Ecto neural progenitor cell (in vitro differentiated cells): ENCODE measurements at regions not wholly inside any gene's neighbourhood (a gene's known extent, or its start where the extent isn't known, plus 50 kb on each side); places are given as distances from the start of the nearest gene placed in this dataset.

Experiments used
- DNase-seq: peaks from one replicate; pipeline ENCODE4 v3.0.0-alpha.2; 2018; ENCODE audit warnings: low spot score

- no peak for DNase-seq
Measured at GRCh38 chr14:22452330-22452729, 136.7 kb downstream of the DAD1 start.

GRCh38 chr14:22450266-22450665, 138.8 kb downstream of the DAD1 start:
- no peak for DNase-seq

- DNase-seq, result no peak
Measured at GRCh38 chr14:22449600-22449905, 139.5 kb downstream of the DAD1 start.

- no peak for DNase-seq
Measured at GRCh38 chr14:22448905-22449599, 140.0 kb downstream of the DAD1 start.

- DNase-seq, result no peak
Measured at GRCh38 chr14:22448035-22448904, 140.8 kb downstream of the DAD1 start.

DNA sequence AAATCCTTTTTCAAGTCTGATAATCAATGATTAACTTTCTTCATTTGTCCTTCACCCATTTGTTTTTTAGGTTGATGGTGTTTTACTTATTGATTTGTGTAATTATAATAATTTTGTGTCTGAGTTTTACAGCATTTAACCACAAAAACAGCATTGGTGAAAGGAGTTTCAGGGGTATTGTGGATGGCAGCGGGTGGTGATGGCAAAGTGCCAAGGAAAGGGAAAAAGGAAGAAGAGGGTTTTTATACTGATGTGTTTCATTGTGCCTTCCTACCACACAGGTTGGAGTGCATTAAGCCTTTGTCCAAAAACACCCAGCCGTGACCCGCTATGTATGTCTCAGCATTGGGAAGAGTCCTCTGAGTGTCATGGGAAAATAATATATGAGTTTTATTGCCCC, 150.3 kb downstream of the DAD1 start:
- no peak for DNase-seq

- no peak for DNase-seq
Measured at GRCh38 chr14:22434901-22435550, 154.0 kb downstream of the DAD1 start.

DNA sequence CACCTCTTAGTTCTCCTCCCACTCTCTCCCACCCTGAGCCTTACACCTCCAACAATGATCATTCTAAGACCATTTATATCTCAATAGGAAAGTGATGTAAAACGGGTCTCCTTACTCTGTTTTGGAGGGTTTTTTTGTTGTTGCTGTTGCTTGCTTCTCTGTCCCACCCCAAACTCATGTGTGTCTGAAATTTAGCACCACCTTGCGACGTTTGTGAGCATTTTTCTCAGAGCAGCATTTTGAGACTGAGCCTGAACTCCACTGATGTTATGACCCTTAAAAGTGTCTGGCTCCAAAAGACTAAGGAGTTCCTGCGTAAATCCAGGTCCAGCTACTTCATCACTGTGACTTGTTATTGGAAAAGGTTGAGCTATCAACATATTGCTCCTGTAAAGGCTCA, 155.0 kb downstream of the DAD1 start:
- no peak for DNase-seq

GRCh38 chr14:22433069-22433468, 156.0 kb downstream of the DAD1 start:
- DNase-seq, result no peak

DNA sequence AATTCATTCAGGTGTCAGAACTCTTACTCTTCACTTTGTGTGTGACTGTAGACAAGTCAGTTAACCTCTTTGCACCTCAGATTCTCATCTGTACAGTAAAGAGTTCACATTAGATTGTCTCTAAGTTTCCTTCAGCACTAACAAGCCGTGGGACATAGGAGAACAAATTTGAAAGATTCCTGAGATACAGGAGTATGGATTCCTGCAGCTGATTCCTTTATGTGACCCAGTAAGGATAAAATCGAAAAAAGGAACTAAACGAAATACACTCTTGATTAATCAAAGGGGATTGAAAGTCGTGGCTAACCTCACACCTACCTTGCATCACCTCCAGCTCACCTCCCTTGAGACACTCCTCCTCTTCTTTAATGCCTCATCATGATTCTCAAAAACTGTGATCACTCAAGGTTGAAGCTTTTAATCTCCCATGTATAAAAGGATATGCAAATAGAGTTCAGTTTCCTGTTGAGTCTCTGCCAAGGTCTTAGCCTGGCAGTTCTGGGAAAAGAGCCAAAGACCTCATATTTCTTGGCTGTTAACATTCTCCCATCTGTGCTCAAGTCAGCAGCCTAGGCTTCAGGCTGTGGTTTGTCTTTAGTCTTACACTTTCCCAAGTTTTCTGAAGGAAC, 156.6 kb downstream of the DAD1 start:
- no peak for DNase-seq

DNA sequence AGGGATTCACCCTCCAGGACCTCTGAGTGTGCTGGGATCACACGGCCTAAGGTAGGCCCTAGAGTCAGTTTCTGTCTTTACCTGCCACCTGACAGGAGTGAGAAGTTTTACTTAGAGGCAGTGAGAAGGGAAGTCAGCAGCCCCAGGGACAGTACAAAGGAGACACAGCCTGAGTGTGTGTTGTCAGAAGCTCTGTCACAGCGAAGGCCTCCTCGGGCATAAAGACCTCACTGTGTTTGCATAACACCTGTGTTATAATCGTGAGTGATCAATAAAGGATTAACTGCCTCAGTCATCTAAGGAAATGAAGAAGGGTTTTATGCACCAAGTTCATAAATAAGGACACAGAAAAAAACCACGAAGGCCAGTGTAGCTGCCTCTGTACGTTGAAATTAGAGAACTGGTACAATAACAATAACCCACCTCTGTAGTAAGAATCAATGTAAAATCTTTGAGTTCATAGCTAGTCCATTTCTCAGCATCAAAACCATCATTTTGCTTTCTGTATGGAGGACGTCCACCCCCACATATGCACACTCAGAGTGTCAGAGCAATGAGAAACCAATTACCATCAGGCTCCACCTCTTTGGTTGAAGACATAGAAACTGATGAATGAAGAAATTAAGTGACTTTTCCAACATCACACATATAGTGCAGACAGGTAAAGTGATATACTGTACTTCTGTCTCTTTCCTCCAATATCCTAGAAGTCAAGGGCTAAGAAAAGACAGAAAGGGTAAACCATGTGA, 159.3 kb downstream of the DAD1 start:
- no peak for DNase-seq

DNA sequence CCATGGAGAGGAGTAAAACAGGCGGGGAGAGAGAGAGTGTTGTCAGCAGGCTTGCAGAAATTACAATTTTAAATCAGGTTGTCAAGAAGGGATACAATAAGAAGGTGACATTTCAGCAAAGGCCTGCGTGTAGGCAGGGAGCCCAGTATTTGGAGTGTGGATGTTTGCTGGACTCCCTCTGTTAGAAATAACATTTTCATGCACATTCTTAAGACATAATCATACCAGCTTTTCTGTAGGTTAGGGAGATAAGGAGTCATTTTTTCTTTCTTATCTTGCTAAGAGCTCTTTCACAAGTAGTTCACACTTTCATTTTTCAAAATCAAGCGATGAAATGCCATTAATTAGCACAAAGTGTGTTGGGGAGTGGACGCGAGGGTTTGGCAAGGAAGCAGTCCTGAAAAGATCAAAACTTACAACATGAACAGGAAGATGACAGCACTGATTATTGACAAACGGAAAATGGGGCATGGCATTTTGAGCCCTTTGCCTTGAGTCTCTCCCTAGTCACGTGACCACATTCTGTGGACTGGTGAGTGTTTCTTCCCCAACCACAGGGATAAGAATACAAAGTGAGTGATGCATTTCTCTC, 160.2 kb downstream of the DAD1 start:
- no peak for DNase-seq

DNA sequence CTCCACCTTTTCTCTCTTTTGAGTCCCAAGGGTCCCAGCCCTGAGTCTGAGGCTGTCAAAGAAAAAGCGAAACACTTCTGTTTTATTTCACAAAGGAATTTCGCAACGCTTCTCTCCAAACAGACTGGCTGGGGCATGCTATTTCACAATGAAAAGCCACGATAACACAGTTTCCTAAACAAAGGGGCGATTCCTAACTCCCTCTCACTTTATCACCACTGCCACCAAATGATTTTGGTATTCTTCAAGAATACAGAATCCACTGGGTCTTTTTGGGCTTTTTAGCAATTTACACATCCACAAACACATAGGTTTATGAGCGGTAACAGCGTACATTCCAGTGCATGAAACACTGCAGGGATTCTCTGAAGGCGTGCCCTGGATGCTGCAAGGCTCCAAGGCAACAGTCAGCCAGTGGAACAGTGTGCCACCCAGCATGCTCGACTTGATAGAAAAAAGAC, 161.2 kb downstream of the DAD1 start:
- no peak for DNase-seq

GRCh38 chr14:22426711-22427110, 162.3 kb downstream of the DAD1 start:
- DNase-seq, result no peak

GRCh38 chr14:22423958-22424357, 165.1 kb downstream of the DAD1 start:
- no peak for DNase-seq

GRCh38 chr14:22422238-22422637, 166.8 kb downstream of the DAD1 start:
- DNase-seq, result no peak

- DNase-seq, result no peak
Measured at GRCh38 chr14:22420598-22421186, 168.3 kb downstream of the DAD1 start.

DNA sequence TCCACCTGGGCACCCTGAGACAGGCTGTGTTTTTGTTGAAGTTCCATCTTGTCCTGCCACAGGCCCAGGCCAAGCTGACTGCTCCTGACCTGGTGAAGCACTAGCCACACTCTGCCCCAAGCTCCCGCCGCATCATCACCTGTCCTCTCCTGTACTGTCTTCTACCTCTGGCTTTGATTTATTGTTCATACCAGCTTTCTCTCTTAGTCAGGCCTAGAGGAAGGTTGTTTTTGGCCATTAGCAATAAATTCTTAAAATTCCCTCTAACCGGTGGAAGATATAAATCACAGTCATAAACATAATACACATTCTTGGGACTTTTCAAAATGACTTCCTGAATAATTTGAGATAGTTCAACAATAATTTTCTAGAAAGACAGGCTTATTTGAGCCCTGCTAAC, 169.4 kb downstream of the DAD1 start:
- DNase-seq, result no peak

GRCh38 chr14:22418631-22419030, 170.4 kb downstream of the DAD1 start:
- no peak for DNase-seq

GRCh38 chr14:22417914-22418313, 171.1 kb downstream of the DAD1 start:
- DNase-seq, result no peak

DNA sequence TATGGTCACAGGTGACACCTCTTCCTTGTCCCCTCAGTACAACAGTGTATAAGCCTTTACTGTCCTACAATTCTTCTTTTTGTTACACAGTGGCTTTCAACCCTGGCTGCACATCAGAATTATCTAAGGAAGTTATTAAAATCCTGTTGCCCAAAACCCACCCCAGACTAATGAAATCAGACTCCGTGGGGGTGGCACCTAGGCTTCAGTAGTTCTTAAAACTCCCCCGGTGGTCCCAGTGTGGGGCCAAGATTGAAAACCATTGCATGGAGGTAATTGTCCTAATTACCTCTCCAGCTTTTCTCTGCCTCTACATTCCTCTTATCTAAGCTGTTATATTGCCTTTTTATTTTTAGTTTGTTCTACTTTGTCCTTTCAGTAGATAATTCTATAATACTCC, 172.8 kb downstream of the DAD1 start:
- no peak for DNase-seq
